H1 (cell line): ENCODE measurements at regions not wholly inside any gene's neighbourhood (a gene's known extent, or its start where the extent isn't known, plus 50 kb on each side); places are given as distances from the start of the nearest gene placed in this dataset.

ENCODE experiments used
- CTCF ChIA-PET: fragments of 300-600 bp; sonication (Branson Sonifier 250); formaldehyde crosslinking; loops from one replicate; lab custom pipeline; 2021; ENCODE audit not compliant: partially characterized antibody; lab: Charles Lee
- POLR2A ChIA-PET: fragments of 300-600 bp; sonication (Branson Sonifier 250); formaldehyde crosslinking; loops from one replicate; lab custom pipeline; 2021; ENCODE audit warnings: inconsistent platforms; ENCODE audit not compliant: partially characterized antibody; lab: Charles Lee
- DNase-seq, 2 experiments: peaks; one replicate each; pipeline versions ENCODE4 v3.0.0 to v3.0.0-alpha.2; 2010 to 2022; ENCODE audit warnings: low spot score in 2 of 2, low read depth in 1 of 2, mixed read lengths in 1 of 2
- FAIRE-seq: peaks from 2 replicates; lab custom pipeline; 2011; peaks lifted over from hg19 to GRCh38; lab: Jason Lieb, UNC
- H2AFZ ChIP-seq: 2 replicates; pipeline ENCODE4 v1.8.1; 2012; ENCODE audit warnings: low read length, inconsistent platforms
- H2AK5ac ChIP-seq: 2 replicates; pipeline ENCODE4 v1.6.1; 2013; ENCODE audit warnings: low read depth, low read length
- H2BK120ac ChIP-seq: replicated peaks from 2 replicates; pipeline ENCODE3; 2013; ENCODE audit warnings: low read depth, low read length, inconsistent platforms
- H2BK12ac ChIP-seq: 2 replicates; pipeline ENCODE4 v1.6.1; 2013; ENCODE audit warnings: low read depth, low read length
- H2BK15ac ChIP-seq: 2 replicates; pipeline ENCODE4 v1.6.1; 2013; ENCODE audit warnings: low read length
- H2BK20ac ChIP-seq: 2 replicates; pipeline ENCODE4 v1.6.1; 2013; ENCODE audit warnings: low read length
- H2BK5ac ChIP-seq: 2 replicates; pipeline ENCODE4 v1.6.1; 2013; ENCODE audit warnings: low read depth, low read length
- H3K14ac ChIP-seq: 2 replicates; pipeline ENCODE4 v1.6.1; 2013; ENCODE audit warnings: inconsistent platforms; ENCODE audit not compliant: insufficient read length
- H3K18ac ChIP-seq: 2 replicates; pipeline ENCODE4 v1.6.1; 2013; ENCODE audit warnings: low read length; ENCODE audit errors: extremely low read depth
- H3K23ac ChIP-seq: 2 replicates; pipeline ENCODE4 v1.6.1; 2013; ENCODE audit warnings: inconsistent platforms; ENCODE audit not compliant: insufficient read length
- H3K23me2 ChIP-seq: 2 replicates; pipeline ENCODE4 v1.6.1; 2013; ENCODE audit warnings: low read depth, low read length
- H3K27ac ChIP-seq: 2 replicates; pipeline ENCODE4 v1.6.1; 2011; ENCODE audit warnings: low read depth, low read length, inconsistent platforms
- H3K27me3 ChIP-seq, 4 experiments: replicated peaks in 1 of 4; 1 replicate in 1 of 4; 2 replicates in 3 of 4; pipeline versions ENCODE4 v1.6.1 to v1.8.1; 2011 to 2013; ENCODE audit warnings: low read length in 3 of 4, mild to moderate bottlenecking in 3 of 4, inconsistent platforms in 2 of 4, mixed read lengths in 2 of 4, moderate library complexity in 1 of 4; ENCODE audit not compliant: control insufficient read depth in 3 of 4, insufficient read depth in 3 of 4; ENCODE audit errors: extremely low read depth in 1 of 4
- H3K36me3 ChIP-seq, 4 experiments: 2 replicates each; pipeline versions ENCODE4 v1.6.1 to v1.8.1; 2011 to 2013; ENCODE audit warnings: mild to moderate bottlenecking in 4 of 4, low read length in 3 of 4, moderate library complexity in 2 of 4, control low read depth in 1 of 4, inconsistent platforms in 1 of 4; ENCODE audit not compliant: insufficient read depth in 4 of 4, control insufficient read depth in 2 of 4
- H3K4ac ChIP-seq: replicated peaks from 2 replicates; pipeline ENCODE3; 2013; ENCODE audit warnings: low read length, low read depth, mixed read lengths, inconsistent platforms; ENCODE audit not compliant: insufficient read length
- H3K4me1 ChIP-seq, 4 experiments: replicated peaks in 1 of 4; 1 replicate in 1 of 4; 2 replicates in 3 of 4; pipeline versions ENCODE4 v1.6.1 to v1.8.1; 2011 to 2013; ENCODE audit warnings: low read length in 3 of 4, inconsistent platforms in 2 of 4, mixed read lengths in 1 of 4; ENCODE audit not compliant: insufficient read depth in 4 of 4, control insufficient read depth in 3 of 4
- H3K4me2 ChIP-seq, 2 experiments: 2 replicates each; pipeline versions ENCODE4 v1.6.1 to v1.8.1; 2011 to 2013; ENCODE audit warnings: low read depth in 2 of 2, low read length in 2 of 2, control low read depth in 1 of 2, inconsistent platforms in 1 of 2, mild to moderate bottlenecking in 1 of 2; ENCODE audit not compliant: insufficient read depth in 1 of 2
- H3K4me3 ChIP-seq, 4 experiments: fragments of 200-600, 300-600 bp in 1 of 4; sonication (generic), shearing (Covaris generic), sonication (Bioruptor Twin) in 1 of 4; 2 replicates each; pipeline versions ENCODE4 v1.5.1 to v1.8.1; 2011 to 2016; ENCODE audit warnings: low read length in 4 of 4, low read depth in 3 of 4, control low read depth in 2 of 4, inconsistent platforms in 2 of 4, mild to moderate bottlenecking in 2 of 4, mixed read lengths in 1 of 4, moderate library complexity in 1 of 4; ENCODE audit not compliant: insufficient read depth in 2 of 4; ENCODE audit errors: extremely low read depth in 1 of 4
- H3K56ac ChIP-seq: replicated peaks from 2 replicates; pipeline ENCODE3; 2013; ENCODE audit warnings: low read depth, mild to moderate bottlenecking, mixed read lengths, low read length, inconsistent platforms; ENCODE audit not compliant: insufficient read length
- H3K79me1 ChIP-seq: 2 replicates; pipeline ENCODE4 v1.6.1; 2013; ENCODE audit warnings: low read depth, low read length, control low read depth
- H3K79me2 ChIP-seq, 2 experiments: 2 replicates each; pipeline versions ENCODE4 v1.6.1 to v1.8.1; 2012 to 2013; ENCODE audit warnings: low read length in 2 of 2, mild to moderate bottlenecking in 2 of 2, inconsistent platforms in 1 of 2; ENCODE audit not compliant: insufficient read depth in 2 of 2, control insufficient read depth in 1 of 2
- H3K9ac ChIP-seq, 4 experiments: replicated peaks in 1 of 4; 1 replicate in 1 of 4; 2 replicates in 3 of 4; pipeline versions ENCODE4 v1.6.1 to v1.8.1; 2011 to 2013; ENCODE audit warnings: low read depth in 3 of 4, low read length in 3 of 4, control low read depth in 2 of 4, mild to moderate bottlenecking in 2 of 4, moderate library complexity in 2 of 4, inconsistent platforms in 1 of 4; ENCODE audit errors: extremely low read depth in 1 of 4
- H3K9me3 ChIP-seq, 2 experiments: 2 replicates each; pipeline versions ENCODE4 v1.6.1 to v1.8.1; 2012 to 2013; ENCODE audit warnings: mild to moderate bottlenecking in 2 of 2, moderate library complexity in 2 of 2, control low read depth in 1 of 2, inconsistent platforms in 1 of 2, low read depth in 1 of 2, low read length in 1 of 2, mixed read lengths in 1 of 2; ENCODE audit not compliant: insufficient read depth in 2 of 2
- H4K20me1 ChIP-seq, 2 experiments: replicated peaks in 1 of 2; 2 replicates each; pipeline versions ENCODE3 to v1.8.1; 2011 to 2013; ENCODE audit warnings: inconsistent platforms in 2 of 2, low read length in 2 of 2, mild to moderate bottlenecking in 1 of 2; ENCODE audit not compliant: insufficient read depth in 2 of 2, control insufficient read depth in 1 of 2
- H4K5ac ChIP-seq: 2 replicates; pipeline ENCODE4 v1.6.1; 2013; ENCODE audit warnings: low read length, low read depth, mixed read lengths, inconsistent platforms; ENCODE audit not compliant: insufficient read length
- H4K8ac ChIP-seq: 2 replicates; pipeline ENCODE4 v1.8.0; 2013; ENCODE audit warnings: mild to moderate bottlenecking, moderate library complexity, low read length, inconsistent platforms; ENCODE audit not compliant: insufficient read depth; ENCODE audit errors: extremely low read depth
- H4K91ac ChIP-seq: replicated peaks from 2 replicates; pipeline ENCODE3; 2013; ENCODE audit warnings: low read length, mixed read lengths, inconsistent platforms; ENCODE audit not compliant: insufficient read length
- GABPA ChIP-seq: IDR thresholded peaks from 2 replicates; pipeline ENCODE4 v1.6.1; 2011; ENCODE audit warnings: mild to moderate bottlenecking, low read length, moderate library complexity, borderline replicate concordance; ENCODE audit not compliant: insufficient read depth
- GTF2F1 ChIP-seq: IDR thresholded peaks from 2 replicates; pipeline ENCODE4 v1.6.1; 2012; ENCODE audit warnings: low read depth, low read length, improper control_type of control experiment, borderline replicate concordance
- JUND ChIP-seq: IDR thresholded peaks from 2 replicates; pipeline ENCODE4 v1.6.1; 2011; ENCODE audit warnings: mild to moderate bottlenecking, improper control_type of control experiment, low read length
- MAX ChIP-seq: IDR thresholded peaks from 2 replicates; pipeline ENCODE4 v1.6.1; 2012; ENCODE audit warnings: inconsistent platforms
- POLR2AphosphoS5 ChIP-seq: IDR thresholded peaks from 2 replicates; pipeline ENCODE4 v1.6.1; 2011; ENCODE audit warnings: low read depth, low read length
- RFX5 ChIP-seq: IDR thresholded peaks from 2 replicates; pipeline ENCODE4 v1.6.1; 2011; ENCODE audit warnings: low read depth, low read length, improper control_type of control experiment, borderline replicate concordance
- RNF2 ChIP-seq: fragments of 200-900, 300-1000 bp; sonication (generic); IDR thresholded peaks from 2 replicates; pipeline ENCODE4 v1.7.1; 2016; ENCODE audit warnings: borderline replicate concordance, low read depth, mild to moderate bottlenecking, antibody characterized with exemption, low read length; ENCODE audit not compliant: poor library complexity, severe bottlenecking; ENCODE audit errors: missing control alignments
- SAP30 ChIP-seq: fragments of 300-600 bp; sonication (generic); IDR thresholded peaks from 2 replicates; pipeline ENCODE4 v1.7.1; 2012; ENCODE audit warnings: low read length, moderate library complexity, mild to moderate bottlenecking, inconsistent platforms; ENCODE audit not compliant: insufficient read depth, insufficient replicate concordance
- SP2 ChIP-seq: IDR thresholded peaks from 2 replicates; pipeline ENCODE4 v1.6.1; 2012; ENCODE audit warnings: mild to moderate bottlenecking, low read length, inconsistent platforms
- SRF ChIP-seq: IDR thresholded peaks from 2 replicates; pipeline ENCODE4 v1.6.1; 2011; ENCODE audit warnings: mild to moderate bottlenecking, low read depth, low read length, moderate library complexity
- YY1 ChIP-seq: IDR thresholded peaks from 2 replicates; pipeline ENCODE4 v1.6.1; 2011; ENCODE audit warnings: low read depth, mild to moderate bottlenecking, low read length
- WGBS, 2 experiments: shearing (Covaris generic) in 1 of 2; methylation state at CpG; one replicate each; pipeline versions ENCODE4 v1.1.6 to v1.1.7; 2013 to 2015; ENCODE audit warnings: low lambda C conversion rate in 2 of 2, mixed read lengths in 2 of 2, inconsistent platforms in 1 of 2, low coverage in 1 of 2, missing lambda C conversion rate in 1 of 2; ENCODE audit not compliant: insufficient replicate concordance in 2 of 2, insufficient coverage in 1 of 2, insufficient read length in 1 of 2; ENCODE audit errors: extremely low coverage in 1 of 2, missing lambda C conversion rate in 1 of 2; 5-methylcytosine and 5-hydroxymethylcytosine counted together

DNA sequence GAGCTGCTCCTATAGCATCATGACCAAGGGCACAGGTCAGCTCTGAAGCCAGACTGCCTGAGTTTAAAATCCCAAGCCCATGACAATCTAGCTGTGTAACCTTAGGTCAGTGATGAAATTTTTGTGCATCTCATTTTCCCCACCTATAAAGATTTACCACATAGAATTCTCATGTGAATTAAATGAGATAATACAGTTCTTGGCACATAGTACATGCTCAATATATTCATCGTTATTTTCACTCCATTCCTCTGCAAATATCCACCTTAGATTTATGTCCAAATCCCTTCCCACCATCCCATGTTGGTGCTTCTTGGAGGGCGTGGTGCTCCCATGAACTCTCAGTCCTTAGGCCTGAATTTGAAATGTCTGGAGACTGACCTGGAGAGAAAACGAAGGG is 300.1 kb downstream of the TLE3 start:
- 86% methylated on average over 3 of the region's 3 CpGs; no CpG with 5 or more reads in 1 of the 2 experiments for WGBS, 2 experiments
- Histone ChIP-seq H2BK12ac (no peak overlapping the region), H3K23ac (no peak overlapping the region), H3K79me1 (no peaks in the 10 kb centered on the region), H4K91ac (no peak overlapping the region), H3K27ac (no peak overlapping the region), H3K79me2 (no peaks in the 10 kb centered on the region), H4K8ac (no peak overlapping the region), H2BK120ac (no peak overlapping the region), H3K4me1 (peaks cover 0 to 2% (median 0%) of the 10 kb centered on the region in 4 experiments; a peak in 1 of 7 replicates), H4K5ac (no peak overlapping the region), H3K14ac (no peak overlapping the region), H2AK5ac (no peak overlapping the region), H3K4me3 (no peak overlapping the region), H3K9ac (no peak overlapping the region), H3K23me2 (no peaks in the 10 kb centered on the region; the same call in 1 of the 2 replicates), H4K20me1 (no peaks in the 10 kb centered on the region), H3K56ac (no peak overlapping the region), H3K36me3 (no peaks in the 10 kb centered on the region), H2BK15ac (no peak overlapping the region), H3K4ac (no peak overlapping the region), H2AFZ (no peak overlapping the region), H2BK5ac (no peak overlapping the region), H3K4me2 (no peak overlapping the region), H2BK20ac (no peak overlapping the region), H3K18ac (no peak overlapping the region), H3K27me3 (no peaks in the 10 kb centered on the region), H3K9me3 (no peaks in the 10 kb centered on the region)
- TF ChIP-seq RFX5 (no peak), SP2 (no peak), RNF2 (no peak), GABPA (no peak), JUND (no peak), YY1 (no peak), MAX (no peak), GTF2F1 (no peak), SAP30 (no peak), POLR2AphosphoS5 (no peak), SRF (no peak)
- ChIA-PET CTCF (interaction anchor here (1.6 kb wide), 1 partner anchor 35 kb away, joined by 4 read pairs; no protein-coding TSS in a partner anchor), POLR2A (no interaction called here)
- DNase-seq (no peak), FAIRE-seq (no peak)
